ENCODE measurements at regions not wholly inside any gene's neighbourhood (a gene's known extent, or its start where the extent isn't known, plus 50 kb on each side); places are given as distances from the start of the nearest gene placed in this dataset.

- TF ChIP-seq CTCF (IDR thresholded peaks at IDR 0.05; ENCODE audit: low read depth, low read length) (no peak), EZH2phosphoT487 (IDR thresholded peaks at IDR 0.05; ENCODE audit: low read depth) (no peak)
Measured at GRCh38 chr5:44446399-44446798, 57.2 kb upstream of the FGF10 start.
